PFSK-1 (cell line): ENCODE measurements at regions not wholly inside any gene's neighbourhood (a gene's known extent, or its start where the extent isn't known, plus 50 kb on each side); places are given as distances from the start of the nearest gene placed in this dataset.

ENCODE experiments used
- POLR2AphosphoS5 ChIP-seq: IDR thresholded peaks from 2 replicates; pipeline ENCODE4 v1.6.1; 2012; ENCODE audit warnings: low read depth, mild to moderate bottlenecking, control low read depth, low read length, moderate library complexity
- REST ChIP-seq, 2 experiments: IDR thresholded peaks; 2 replicates each; pipeline versions ENCODE4 v1.6.1 to v1.8.0; 2011 to 2012; ENCODE audit warnings: low read depth in 2 of 2, low read length in 2 of 2, control low read depth in 1 of 2, inconsistent platforms in 1 of 2, mild to moderate bottlenecking in 1 of 2, moderate library complexity in 1 of 2; ENCODE audit not compliant: insufficient read depth in 1 of 2
- TAF1 ChIP-seq: IDR thresholded peaks from 2 replicates; pipeline ENCODE4 v1.6.1; 2012; ENCODE audit warnings: low read length, control low read depth, borderline replicate concordance; ENCODE audit not compliant: insufficient read depth

GRCh38 chr22:47389201-47389600 lies 626.8 kb downstream of the TBC1D22A start:
- TF ChIP-seq REST (IDR thresholded peaks at IDR 0.05; ENCODE audit: insufficient read depth in 1 of 2, low read depth in 2 of 2, low read length in 2 of 2) (no peak), POLR2AphosphoS5 (no peak), TAF1 (no peak)
